Neural progenitor cell (in vitro differentiated cells): ENCODE measurements at regions not wholly inside any gene's neighbourhood (a gene's known extent, or its start where the extent isn't known, plus 50 kb on each side); places are given as distances from the start of the nearest gene placed in this dataset.

Source experiments
- DNase-seq: peaks from one replicate; pipeline ENCODE4 v3.0.0-alpha.2; 2016; ENCODE audit warnings: low spot score
- H2AFZ ChIP-seq: fragments of 200-600 bp; sonication (generic); replicated peaks from 2 replicates; pipeline ENCODE4 v1.6.1; 2016; ENCODE audit warnings: antibody characterized with exemption
- H3F3A ChIP-seq: fragments of 200-600 bp; sonication (generic); 2 replicates; pipeline ENCODE4 v1.6.1; 2016; ENCODE audit warnings: antibody characterized with exemption, low read depth
- H3K27ac ChIP-seq: fragments of 200-600 bp; sonication (generic); 2 replicates; pipeline ENCODE4 v1.5.1; 2016; ENCODE audit warnings: mild to moderate bottlenecking
- H3K27me3 ChIP-seq: fragments of 200-600 bp; sonication (generic); 2 replicates; pipeline ENCODE4 v1.6.1; 2016; ENCODE audit warnings: mild to moderate bottlenecking, moderate library complexity
- H3K36me3 ChIP-seq: fragments of 200-600 bp; sonication (generic); 2 replicates; pipeline ENCODE4 v1.5.1; 2016
- H3K4me1 ChIP-seq: fragments of 200-600 bp; sonication (generic); 2 replicates; pipeline ENCODE4 v1.6.1; 2016; ENCODE audit warnings: mixed run types
- H3K4me2 ChIP-seq: fragments of 200-600 bp; sonication (generic); 2 replicates; pipeline ENCODE4 v1.6.1; 2016
- H3K4me3 ChIP-seq: fragments of 200-600 bp; sonication (generic); 2 replicates; pipeline ENCODE4 v1.5.1; 2016
- H3K79me2 ChIP-seq: fragments of 200-600 bp; sonication (generic); 2 replicates; pipeline ENCODE4 v1.6.1; 2016; ENCODE audit warnings: low read depth
- H3K9ac ChIP-seq: fragments of 200-600 bp; sonication (generic); 2 replicates; pipeline ENCODE4 v1.6.1; 2016
- H3K9me3 ChIP-seq: fragments of 200-600 bp; sonication (generic); 2 replicates; pipeline ENCODE4 v1.5.1; 2016; ENCODE audit warnings: low read depth
- H4K20me1 ChIP-seq: fragments of 200-600 bp; sonication (generic); 2 replicates; pipeline ENCODE4 v1.6.1; 2016; ENCODE audit warnings: low read depth
- H3K27ac Mint-ChIP-seq: 3 replicates; pipeline ENCODE4 v1.8.0; 2021; ENCODE audit warnings: mixed read lengths
- H3K27me3 Mint-ChIP-seq: 2 replicates; pipeline ENCODE4 v1.8.0; 2022; ENCODE audit warnings: low read depth, mild to moderate bottlenecking, inconsistent platforms, moderate library complexity, mixed read lengths; ENCODE audit not compliant: insufficient read depth
- H3K36me3 Mint-ChIP-seq: 3 replicates; pipeline ENCODE4 v1.8.0; 2021; ENCODE audit warnings: mixed read lengths
- H3K4me1 Mint-ChIP-seq: 3 replicates; pipeline ENCODE4 v1.8.0; 2021; ENCODE audit warnings: mixed read lengths
- H3K4me3 Mint-ChIP-seq: 3 replicates; pipeline ENCODE4 v1.8.0; 2021; ENCODE audit warnings: mild to moderate bottlenecking, moderate library complexity, mixed read lengths
- H3K9me3 Mint-ChIP-seq: 3 replicates; pipeline ENCODE4 v1.8.0; 2020; ENCODE audit warnings: mixed read lengths
- EZH2 ChIP-seq: fragments of 200-600 bp; sonication (generic); IDR thresholded peaks from 2 replicates; pipeline ENCODE4 v1.6.1; 2017; ENCODE audit warnings: antibody characterized with exemption, mild to moderate bottlenecking, moderate library complexity
- EZH2phosphoT487 ChIP-seq: fragments of 200-600 bp; sonication (generic); IDR thresholded peaks from 2 replicates; pipeline ENCODE4 v1.6.1; 2017; ENCODE audit warnings: antibody characterized with exemption
- TF ChIP-seq, protein P1 (sequence below): fragments of 200-600 bp; sonication (generic); IDR thresholded peaks from 2 replicates; pipeline ENCODE4 v1.5.1; 2017; ENCODE audit warnings: antibody characterized with exemption, mild to moderate bottlenecking

GRCh38 chr12:18850752-18851151 is 112.8 kb downstream of the CAPZA3 start:
- Histone ChIP-seq H3K27me3 (no peaks in the 10 kb centered on the region), H3K9ac (no peak overlapping the region), H3K9me3 (no peaks in the 10 kb centered on the region), H3F3A (no peaks in the 10 kb centered on the region), H4K20me1 (no peaks in the 10 kb centered on the region), H3K4me2 (no peak overlapping the region), H3K79me2 (no peaks in the 10 kb centered on the region), H3K4me3 (no peak overlapping the region), H3K27ac (no peak overlapping the region), H3K4me1 (peaks cover 5% of the 10 kb centered on the region), H2AFZ (no peak overlapping the region), H3K36me3 (no peaks in the 10 kb centered on the region)
- TF ChIP-seq, protein P1, sequence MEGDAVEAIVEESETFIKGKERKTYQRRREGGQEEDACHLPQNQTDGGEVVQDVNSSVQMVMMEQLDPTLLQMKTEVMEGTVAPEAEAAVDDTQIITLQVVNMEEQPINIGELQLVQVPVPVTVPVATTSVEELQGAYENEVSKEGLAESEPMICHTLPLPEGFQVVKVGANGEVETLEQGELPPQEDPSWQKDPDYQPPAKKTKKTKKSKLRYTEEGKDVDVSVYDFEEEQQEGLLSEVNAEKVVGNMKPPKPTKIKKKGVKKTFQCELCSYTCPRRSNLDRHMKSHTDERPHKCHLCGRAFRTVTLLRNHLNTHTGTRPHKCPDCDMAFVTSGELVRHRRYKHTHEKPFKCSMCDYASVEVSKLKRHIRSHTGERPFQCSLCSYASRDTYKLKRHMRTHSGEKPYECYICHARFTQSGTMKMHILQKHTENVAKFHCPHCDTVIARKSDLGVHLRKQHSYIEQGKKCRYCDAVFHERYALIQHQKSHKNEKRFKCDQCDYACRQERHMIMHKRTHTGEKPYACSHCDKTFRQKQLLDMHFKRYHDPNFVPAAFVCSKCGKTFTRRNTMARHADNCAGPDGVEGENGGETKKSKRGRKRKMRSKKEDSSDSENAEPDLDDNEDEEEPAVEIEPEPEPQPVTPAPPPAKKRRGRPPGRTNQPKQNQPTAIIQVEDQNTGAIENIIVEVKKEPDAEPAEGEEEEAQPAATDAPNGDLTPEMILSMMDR, result no peak
- TF ChIP-seq EZH2phosphoT487, result no peak
- H3K4me3 Mint-ChIP-seq, result no peak overlapping the region
- no peaks in the 10 kb centered on the region for H3K36me3 Mint-ChIP-seq
- no peak overlapping the region for H3K27ac Mint-ChIP-seq
- peaks cover 13% of the 10 kb centered on the region for H3K4me1 Mint-ChIP-seq
- H3K9me3 Mint-ChIP-seq, result no peaks in the 10 kb centered on the region
- no peak for DNase-seq
- no peaks in the 10 kb centered on the region for H3K27me3 Mint-ChIP-seq

DNA sequence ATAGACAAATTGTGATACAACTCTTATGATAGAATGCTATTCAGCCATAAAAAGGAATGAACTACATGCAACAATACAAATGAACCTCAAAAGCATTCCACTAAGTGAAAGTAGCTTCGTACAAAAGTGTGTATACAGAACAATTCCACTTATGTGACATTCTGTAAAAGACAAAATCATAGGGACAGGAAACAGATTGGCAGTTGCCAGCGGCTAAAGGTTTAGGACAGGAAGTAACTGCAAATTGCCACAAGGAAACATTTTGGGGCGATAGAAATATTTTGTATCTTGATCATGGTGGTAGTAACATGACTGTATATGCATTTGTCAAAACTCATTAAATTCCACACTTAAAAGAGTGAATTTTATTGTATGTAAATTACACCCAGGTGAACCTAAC is 113.4 kb downstream of the CAPZA3 start:
- no peaks in the 10 kb centered on the region for H3K36me3 Mint-ChIP-seq
- TF ChIP-seq, protein P1, result no peak
- TF ChIP-seq EZH2phosphoT487, result no peak
- TF ChIP-seq EZH2, result no peak
- H3K9me3 Mint-ChIP-seq, result no peaks in the 10 kb centered on the region
- Histone ChIP-seq H2AFZ (no peak overlapping the region), H3F3A (no peaks in the 10 kb centered on the region), H3K9ac (no peak overlapping the region), H3K4me3 (no peak overlapping the region), H3K36me3 (no peaks in the 10 kb centered on the region), H3K4me1 (peaks cover 5% of the 10 kb centered on the region), H3K79me2 (no peaks in the 10 kb centered on the region), H3K9me3 (no peaks in the 10 kb centered on the region), H3K27me3 (no peaks in the 10 kb centered on the region), H3K27ac (no peak overlapping the region), H3K4me2 (no peak overlapping the region), H4K20me1 (no peaks in the 10 kb centered on the region)
- DNase-seq, result no peak
- no peaks in the 10 kb centered on the region for H3K27me3 Mint-ChIP-seq
- H3K4me1 Mint-ChIP-seq, result peaks cover 13% of the 10 kb centered on the region
- H3K27ac Mint-ChIP-seq, result no peak overlapping the region
- H3K4me3 Mint-ChIP-seq, result no peak overlapping the region

GRCh38 chr12:18853570-18854366 is 115.8 kb downstream of the CAPZA3 start:
- no peaks in the 10 kb centered on the region for H3K27me3 Mint-ChIP-seq
- no peaks in the 10 kb centered on the region for H4K20me1 ChIP-seq
- H3K9me3 ChIP-seq, result no peaks in the 10 kb centered on the region
- H3K27ac ChIP-seq, result no peak overlapping the region
- no peak overlapping the region for H2AFZ ChIP-seq
- no peak overlapping the region for H3K4me3 ChIP-seq
- H3K27ac Mint-ChIP-seq, result no peak overlapping the region
- no peaks in the 10 kb centered on the region for H3K36me3 Mint-ChIP-seq
- no peak for DNase-seq
- H3K4me3 Mint-ChIP-seq, result no peak overlapping the region
- peaks cover 16% of the 10 kb centered on the region for H3K4me1 Mint-ChIP-seq
- no peak for TF ChIP-seq EZH2
- TF ChIP-seq EZH2phosphoT487, result no peak
- TF ChIP-seq, protein P1, result no peak
- no peak overlapping the region for H3K4me2 ChIP-seq
- H3F3A ChIP-seq, result peaks cover 4% of the 10 kb centered on the region
- H3K79me2 ChIP-seq, result no peaks in the 10 kb centered on the region
- H3K4me1 ChIP-seq, result peaks cover 14% of the 10 kb centered on the region
- no peaks in the 10 kb centered on the region for H3K9me3 Mint-ChIP-seq
- no peaks in the 10 kb centered on the region for H3K27me3 ChIP-seq
- no peak overlapping the region for H3K9ac ChIP-seq
- H3K36me3 ChIP-seq, result no peaks in the 10 kb centered on the region
